ENCODE measurements at regions not wholly inside any gene's neighbourhood (a gene's known extent, or its start where the extent isn't known, plus 50 kb on each side); places are given as distances from the start of the nearest gene placed in this dataset.

- no peak for ATAC-seq
- H3K36me3 Mint-ChIP-seq: no peaks in the 10 kb centered on the region
- H3K9me3 Mint-ChIP-seq: no peaks in the 10 kb centered on the region
- DNase-seq (ENCODE audit: low spot score in 2 of 2): no peak
- H3K4me3 Mint-ChIP-seq: no peak overlapping the region
- H3K27ac Mint-ChIP-seq: no peak overlapping the region
- no peaks in the 10 kb centered on the region for H3K4me1 Mint-ChIP-seq
These were observed 88.7 kb upstream of the CHST15 start for GRCh38 chr10:124182088-124182541.

GRCh38 chr10:124181656-124182055 is 88.3 kb upstream of the CHST15 start:
- ATAC-seq (no peak), DNase-seq (ENCODE audit: low spot score in 2 of 2) (no peak)
- Mint-ChIP-seq H3K9me3 (no peaks in the 10 kb centered on the region), H3K4me1 (no peaks in the 10 kb centered on the region), H3K4me3 (no peak overlapping the region), H3K27ac (no peak overlapping the region), H3K36me3 (no peaks in the 10 kb centered on the region)

GRCh38 chr10:124180947-124181549 is 87.7 kb upstream of the CHST15 start:
- ATAC-seq: peak; percentile 69
- Mint-ChIP-seq H3K27ac (no peak overlapping the region), H3K4me3 (no peak overlapping the region), H3K36me3 (no peaks in the 10 kb centered on the region), H3K9me3 (no peaks in the 10 kb centered on the region), H3K4me1 (peaks cover under 1% of the 10 kb centered on the region)
- no peak for DNase-seq (ENCODE audit: low spot score in 2 of 2)

- H3K36me3 Mint-ChIP-seq: no peaks in the 10 kb centered on the region
- no peak overlapping the region for H3K27ac Mint-ChIP-seq
- no peaks in the 10 kb centered on the region for H3K9me3 Mint-ChIP-seq
- DNase-seq (ENCODE audit: low spot score in 2 of 2): no peak
- no peak for ATAC-seq
- H3K4me1 Mint-ChIP-seq: peaks cover 6% of the 10 kb centered on the region
- no peak overlapping the region for H3K4me3 Mint-ChIP-seq
These were observed 86.8 kb upstream of the CHST15 start for GRCh38 chr10:124180044-124180745.

- ATAC-seq (no peak), DNase-seq (ENCODE audit: low spot score in 2 of 2) (no peak)
- H3K9me3 Mint-ChIP-seq: no peaks in the 10 kb centered on the region
- no peak overlapping the region for H3K27ac Mint-ChIP-seq
- peaks cover 6% of the 10 kb centered on the region for H3K4me1 Mint-ChIP-seq
- no peaks in the 10 kb centered on the region for H3K36me3 Mint-ChIP-seq
- no peak overlapping the region for H3K4me3 Mint-ChIP-seq
These were observed 86.1 kb upstream of the CHST15 start for GRCh38 chr10:124179308-124180043.

GRCh38 chr10:124177180-124177518 is 83.8 kb upstream of the CHST15 start:
- Mint-ChIP-seq H3K4me1 (peaks cover 6% of the 10 kb centered on the region), H3K27ac (no peak overlapping the region), H3K9me3 (no peaks in the 10 kb centered on the region), H3K4me3 (no peak overlapping the region), H3K36me3 (no peaks in the 10 kb centered on the region)
- DNase-seq (ENCODE audit: low spot score in 2 of 2) (no peak), ATAC-seq (no peak)

GRCh38 chr10:124176349-124177179 is 83.2 kb upstream of the CHST15 start:
- no peak for DNase-seq (ENCODE audit: low spot score in 2 of 2)
- Mint-ChIP-seq H3K4me1 (peaks cover 6% of the 10 kb centered on the region), H3K9me3 (no peaks in the 10 kb centered on the region), H3K4me3 (no peak overlapping the region), H3K27ac (no peak overlapping the region), H3K36me3 (no peaks in the 10 kb centered on the region)
- no peak for ATAC-seq

- ATAC-seq (peak; percentile 12), DNase-seq (ENCODE audit: low spot score in 2 of 2) (no peak)
- Mint-ChIP-seq H3K9me3 (no peaks in the 10 kb centered on the region), H3K4me1 (peaks cover 6% of the 10 kb centered on the region), H3K4me3 (no peak overlapping the region), H3K27ac (no peak overlapping the region), H3K36me3 (no peaks in the 10 kb centered on the region)
These were observed 82.4 kb upstream of the CHST15 start for GRCh38 chr10:124175701-124176348.

GRCh38 chr10:124174673-124175645 is 81.6 kb upstream of the CHST15 start:
- ATAC-seq (no peak), DNase-seq (ENCODE audit: low spot score in 2 of 2) (no peak)
- Mint-ChIP-seq H3K4me3 (no peak overlapping the region), H3K36me3 (no peaks in the 10 kb centered on the region), H3K9me3 (no peaks in the 10 kb centered on the region), H3K4me1 (peaks cover 6% of the 10 kb centered on the region), H3K27ac (no peak overlapping the region)

- Mint-ChIP-seq H3K27ac (no peak overlapping the region), H3K4me3 (no peak overlapping the region), H3K4me1 (peaks cover 6% of the 10 kb centered on the region), H3K36me3 (no peaks in the 10 kb centered on the region), H3K9me3 (no peaks in the 10 kb centered on the region)
- ATAC-seq (no peak), DNase-seq (ENCODE audit: low spot score in 2 of 2) (no peak)
These were observed 80.7 kb upstream of the CHST15 start for GRCh38 chr10:124174071-124174566.

GRCh38 chr10:124173298-124173900 is 80.0 kb upstream of the CHST15 start:
- Mint-ChIP-seq H3K9me3 (no peaks in the 10 kb centered on the region), H3K4me1 (peaks cover 6% of the 10 kb centered on the region), H3K27ac (no peak overlapping the region), H3K36me3 (no peaks in the 10 kb centered on the region), H3K4me3 (no peak overlapping the region)
- DNase-seq (ENCODE audit: low spot score in 2 of 2): no peak
- peak; percentile 17 for ATAC-seq

GRCh38 chr10:124172181-124172916 is 79.0 kb upstream of the CHST15 start:
- H3K9me3 Mint-ChIP-seq: no peaks in the 10 kb centered on the region
- no peak for ATAC-seq
- H3K36me3 Mint-ChIP-seq: no peaks in the 10 kb centered on the region
- peaks cover 6% of the 10 kb centered on the region for H3K4me1 Mint-ChIP-seq
- no peak overlapping the region for H3K4me3 Mint-ChIP-seq
- no peak for DNase-seq (ENCODE audit: low spot score in 2 of 2)
- H3K27ac Mint-ChIP-seq: no peak overlapping the region

GRCh38 chr10:124171561-124171960 is 78.2 kb upstream of the CHST15 start:
- Mint-ChIP-seq H3K36me3 (no peaks in the 10 kb centered on the region), H3K9me3 (no peaks in the 10 kb centered on the region), H3K27ac (no peak overlapping the region), H3K4me1 (peaks cover 6% of the 10 kb centered on the region), H3K4me3 (no peak overlapping the region)
- DNase-seq (ENCODE audit: low spot score in 2 of 2): no peak
- ATAC-seq: no peak

All from stimulated activated effector memory CD8-positive, alpha-beta T cell treated with anti-CD3 and anti-CD28 coated beads, Interleukin-12 subunit alpha, Interleukin-12 subunit beta, amount 100 ng/mL, for 72 hours (primary cell).